ENCODE measurements at regions not wholly inside any gene's neighbourhood (a gene's known extent, or its start where the extent isn't known, plus 50 kb on each side); places are given as distances from the start of the nearest gene placed in this dataset.

GRCh38 chr2:173673640-173674039 is 291.5 kb downstream of the SP3 start:
- TF ChIP-seq POLR2A (IDR thresholded peaks at IDR 0.05) = no peak
- no peak for TF ChIP-seq CTCF (IDR thresholded peaks at IDR 0.05)
